Non-pigmented ciliary epithelial cell (primary cell): ENCODE measurements at regions not wholly inside any gene's neighbourhood (a gene's known extent, or its start where the extent isn't known, plus 50 kb on each side); places are given as distances from the start of the nearest gene placed in this dataset.

Experiments
- DNase-seq: peaks from one replicate; pipeline ENCODE4 v3.0.0-alpha.2; 2010; ENCODE audit warnings: low read depth

DNA sequence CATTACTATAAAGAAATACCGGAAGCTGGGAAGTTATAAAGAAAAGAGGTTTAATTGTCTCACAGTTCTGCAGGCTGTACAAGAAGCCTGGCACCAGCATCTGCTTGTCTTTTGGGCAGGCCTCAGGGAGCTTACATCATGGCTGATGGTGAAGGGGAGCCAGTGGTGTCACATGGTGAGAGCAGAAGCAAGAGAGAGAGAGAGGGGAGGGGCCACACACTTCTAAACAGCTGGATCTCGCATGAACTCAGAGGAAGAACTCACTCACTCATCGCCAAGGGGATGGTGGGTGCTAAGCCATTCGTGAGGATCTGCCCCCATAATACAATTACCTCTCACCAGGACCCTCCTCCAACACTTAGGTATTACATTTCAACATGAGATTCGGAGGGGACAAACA lies 51.8 kb upstream of the ANKRD34C start:
- DNase-seq: no peak

DNA sequence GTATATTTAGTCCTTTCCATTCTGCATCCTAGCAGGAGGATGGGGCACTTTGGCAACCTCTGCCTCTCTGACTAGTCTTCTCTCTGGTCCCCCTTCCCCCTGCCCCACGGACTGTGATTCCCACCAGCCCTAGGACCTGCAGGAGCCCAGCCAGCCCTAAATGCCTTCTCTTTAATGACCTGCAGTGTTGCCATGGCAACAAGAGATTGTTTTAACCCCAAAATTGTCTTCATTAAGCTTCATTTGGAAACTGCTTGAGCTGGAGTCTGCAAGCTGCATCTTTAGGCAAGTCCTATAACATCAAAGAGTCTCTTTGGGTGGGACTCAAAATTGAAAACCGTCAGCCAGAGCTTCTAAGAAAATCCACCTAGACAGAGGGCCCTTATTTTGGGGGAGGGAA lies 59.7 kb upstream of the ANKRD34C start:
- DNase-seq: no peak

DNA sequence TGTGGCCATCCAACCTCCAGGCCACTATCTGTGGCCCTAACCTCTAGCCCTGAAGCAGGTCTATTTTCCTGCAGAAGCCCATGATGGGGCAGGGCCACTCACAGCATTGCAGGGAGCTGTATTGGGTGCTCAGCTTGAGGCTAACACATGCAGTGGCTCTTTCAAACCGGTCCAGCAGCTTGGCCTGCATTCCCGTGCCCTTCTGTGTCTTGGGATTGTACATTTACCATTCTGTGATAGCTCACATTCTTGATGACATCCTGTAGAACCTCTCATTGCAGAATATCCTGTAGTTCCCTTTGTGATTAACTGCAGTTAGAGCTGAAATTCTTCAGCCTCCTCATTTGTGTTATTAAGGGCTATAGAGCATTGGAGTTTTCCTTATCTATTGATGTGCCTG lies 60.8 kb upstream of the ANKRD34C start:
- DNase-seq: no peak

DNA sequence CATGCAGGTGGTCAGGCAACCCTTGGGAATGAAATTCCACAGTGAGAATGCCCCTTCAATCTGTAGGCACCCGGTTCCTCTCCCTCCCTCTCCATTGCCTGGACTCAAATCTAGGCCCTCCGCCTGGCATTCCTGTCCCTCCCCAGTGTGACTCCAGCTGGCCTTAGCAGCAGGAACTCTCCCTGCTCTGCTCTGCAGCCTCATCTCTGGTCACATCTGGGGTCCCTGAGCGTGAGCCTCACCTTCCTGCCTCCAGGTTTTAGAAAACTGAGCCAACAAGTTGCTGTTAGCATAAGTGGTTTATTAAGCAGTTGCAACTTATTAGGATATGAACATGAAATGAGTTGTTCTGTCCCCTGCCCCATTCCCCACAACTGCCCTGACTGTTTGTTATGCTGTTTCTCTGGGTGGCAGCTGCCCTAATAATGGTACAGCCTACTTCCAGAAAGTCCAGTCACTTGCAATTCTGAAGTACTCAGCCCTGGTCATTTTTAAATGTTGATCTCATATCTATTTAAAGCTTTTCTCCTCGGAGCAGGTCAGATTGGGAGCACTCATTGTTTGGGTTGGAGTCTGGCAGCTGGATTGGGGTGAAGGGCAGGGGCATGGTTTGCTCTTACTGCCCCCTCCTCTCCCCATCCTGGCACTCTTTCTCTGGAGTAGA lies 63.0 kb upstream of the ANKRD34C start:
- no peak for DNase-seq

DNA sequence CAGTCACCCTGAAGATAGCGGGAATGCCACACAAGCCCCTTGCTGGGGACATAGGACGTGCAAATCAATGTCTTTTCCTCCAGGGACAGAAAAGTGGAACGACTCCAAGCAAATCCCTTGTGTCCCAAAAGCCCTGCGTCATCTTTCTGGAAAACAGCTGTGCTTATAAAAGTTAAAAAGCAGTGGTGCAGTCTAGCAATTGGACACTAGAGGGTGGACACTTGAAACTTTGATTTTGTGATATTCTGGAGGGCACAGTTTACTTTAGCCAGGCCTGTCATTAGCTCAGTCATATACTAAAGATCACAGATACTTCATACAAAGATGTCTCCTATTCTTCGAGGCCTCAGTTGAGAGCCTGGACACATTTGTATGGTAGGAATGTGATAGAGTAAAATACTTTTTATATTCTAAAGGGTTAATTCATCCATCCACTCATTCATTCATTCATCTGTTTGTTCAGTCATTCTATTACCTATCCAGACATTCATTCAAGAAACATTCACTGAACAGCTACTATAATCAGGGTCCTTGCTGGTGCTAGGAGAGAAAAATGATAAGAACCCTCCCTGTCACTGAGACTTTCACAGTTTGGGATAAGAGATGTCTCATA lies 63.8 kb upstream of the ANKRD34C start:
- DNase-seq: no peak

DNA sequence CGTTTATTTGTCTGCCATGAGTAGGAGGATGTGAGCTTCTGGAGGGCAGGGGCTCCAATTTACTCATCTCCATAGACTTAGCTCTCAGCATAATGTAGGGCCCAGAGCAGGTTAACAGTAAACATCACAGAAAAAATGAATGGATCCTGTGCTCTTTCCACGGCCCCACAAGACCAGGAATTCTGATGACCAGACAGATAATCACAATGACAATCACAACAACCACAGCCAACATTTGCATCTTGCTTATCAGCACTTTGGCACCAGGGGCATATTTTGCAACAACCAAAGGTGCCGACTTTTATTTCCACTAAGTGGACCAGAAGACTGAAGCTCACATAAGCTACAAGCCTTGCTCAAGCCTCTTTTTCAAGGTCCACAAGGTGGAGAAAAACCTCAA lies 68.9 kb upstream of the ANKRD34C start:
- DNase-seq: no peak

DNA sequence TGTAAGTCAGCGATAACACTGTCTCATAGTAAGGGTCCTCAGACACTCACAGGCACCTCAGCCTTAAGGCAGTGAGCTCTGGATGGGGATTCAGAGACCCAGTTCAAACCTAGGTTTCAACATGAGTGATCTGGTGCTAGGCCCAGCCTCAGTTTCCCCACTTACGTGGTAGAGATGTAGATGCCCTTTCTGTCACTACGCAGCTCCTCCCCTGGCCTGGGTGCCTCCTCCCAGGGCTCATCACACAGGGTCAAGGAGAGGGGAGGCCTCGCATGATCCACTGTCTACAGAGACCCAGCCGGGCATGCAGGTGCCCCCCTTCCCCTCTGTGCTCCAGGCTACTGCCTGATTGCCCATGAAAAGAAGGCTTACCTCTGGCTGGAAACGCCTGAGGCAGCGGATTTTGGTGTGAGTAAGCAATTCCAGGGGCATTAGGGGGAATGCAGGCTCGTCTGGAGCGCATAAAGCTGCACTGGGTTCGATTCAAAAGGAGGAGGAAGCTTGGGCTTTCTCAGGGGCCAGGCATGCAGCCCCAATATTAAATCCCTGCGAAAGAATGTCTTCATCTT lies 69.8 kb upstream of the ANKRD34C start:
- no peak for DNase-seq

DNA sequence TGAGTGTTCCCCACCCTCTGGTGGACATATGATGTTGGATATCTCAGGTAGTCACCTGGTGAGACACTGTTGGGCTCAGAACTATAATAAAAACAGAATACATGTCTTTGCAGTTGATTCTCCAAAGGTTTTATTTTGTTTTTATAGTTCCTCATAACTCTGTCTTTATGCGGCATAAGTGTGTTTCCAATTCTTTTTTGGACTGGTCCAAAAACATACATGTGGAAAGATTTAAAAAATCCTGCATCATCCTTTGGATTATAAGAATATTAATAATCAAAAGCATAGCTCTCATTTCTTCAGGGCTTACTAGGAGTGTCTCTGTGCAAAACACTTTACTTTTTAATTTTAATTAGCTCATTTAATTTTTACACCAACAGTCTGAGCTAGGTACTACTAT lies 71.0 kb upstream of the ANKRD34C start:
- no peak for DNase-seq

DNA sequence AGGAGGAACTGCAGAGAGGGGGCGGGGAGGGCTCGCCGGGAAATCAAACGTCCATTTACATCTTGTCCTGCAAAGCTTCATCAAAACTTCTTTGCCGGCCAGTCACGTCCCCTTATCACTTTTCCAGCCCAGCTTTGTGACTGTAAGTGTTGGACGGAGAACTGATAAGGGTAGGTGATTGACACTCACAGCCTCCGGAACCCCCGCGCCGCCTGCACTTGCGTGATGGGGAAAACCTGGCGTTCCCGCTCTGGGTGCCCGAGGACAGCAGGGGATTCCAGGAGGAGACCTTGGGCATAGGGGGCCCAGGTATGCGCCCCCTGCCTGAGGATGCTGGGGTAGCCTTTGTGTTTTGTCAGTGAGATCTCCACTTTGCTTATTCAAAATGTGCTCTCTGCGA lies 72.8 kb upstream of the ANKRD34C start:
- DNase-seq: no peak

DNA sequence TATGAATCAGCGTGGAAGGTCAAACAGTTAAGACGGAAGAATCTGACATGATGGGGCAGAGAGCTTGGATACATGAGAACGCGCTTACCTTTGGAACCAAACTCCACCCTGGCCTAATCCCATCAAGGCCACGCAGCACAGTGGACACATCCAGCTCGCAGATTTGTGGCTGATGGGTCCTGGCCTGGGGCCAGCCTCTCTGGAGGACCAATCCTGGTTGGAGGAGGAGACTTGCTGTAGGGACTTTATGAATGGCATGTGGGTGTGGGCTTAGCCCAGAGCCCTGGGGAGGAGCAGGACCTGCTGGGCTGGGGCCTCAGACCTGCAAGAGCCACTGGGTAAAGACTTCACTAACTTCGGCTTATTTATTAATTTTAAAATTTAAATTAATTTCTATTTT lies 73.4 kb upstream of the ANKRD34C start:
- no peak for DNase-seq

DNA sequence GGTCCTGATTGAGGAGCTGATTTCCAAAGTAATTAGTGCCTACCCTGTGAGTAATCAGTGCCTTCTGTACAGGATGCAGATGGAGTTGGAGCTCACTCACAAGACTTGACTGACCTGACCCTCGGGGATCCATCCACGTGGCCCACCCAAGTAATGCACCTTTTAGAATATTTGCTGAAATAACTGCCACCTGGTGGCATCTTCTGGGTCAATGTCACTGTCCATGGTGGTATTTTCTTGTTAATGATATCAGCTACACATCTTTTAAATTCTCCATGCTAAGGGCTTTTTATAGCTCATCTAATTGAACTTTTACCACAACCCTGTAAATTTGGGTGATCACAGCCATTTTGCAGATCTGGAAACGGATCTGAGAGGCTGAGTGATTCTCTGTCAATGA lies 74.3 kb upstream of the ANKRD34C start:
- DNase-seq: no peak

DNA sequence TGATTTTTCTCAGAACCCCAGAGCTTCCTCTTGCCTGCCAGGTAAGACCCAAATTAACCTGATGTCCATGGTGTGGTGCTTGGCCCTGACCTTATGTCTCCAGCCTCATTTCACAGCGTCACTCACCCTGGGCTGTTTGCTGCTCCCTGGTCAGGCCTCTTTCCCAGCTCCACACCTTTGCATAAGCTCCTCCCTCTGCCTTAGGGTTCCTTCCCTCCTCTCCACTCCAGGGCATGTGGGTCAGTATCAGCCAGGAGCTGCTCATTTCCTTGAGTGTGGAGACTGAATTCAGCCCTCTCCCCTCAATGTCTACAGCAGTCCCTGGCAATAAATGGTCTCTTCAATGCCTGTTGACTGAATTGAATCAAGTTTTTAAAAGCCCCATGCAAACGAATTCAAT lies 75.6 kb upstream of the ANKRD34C start:
- no peak for DNase-seq

DNA sequence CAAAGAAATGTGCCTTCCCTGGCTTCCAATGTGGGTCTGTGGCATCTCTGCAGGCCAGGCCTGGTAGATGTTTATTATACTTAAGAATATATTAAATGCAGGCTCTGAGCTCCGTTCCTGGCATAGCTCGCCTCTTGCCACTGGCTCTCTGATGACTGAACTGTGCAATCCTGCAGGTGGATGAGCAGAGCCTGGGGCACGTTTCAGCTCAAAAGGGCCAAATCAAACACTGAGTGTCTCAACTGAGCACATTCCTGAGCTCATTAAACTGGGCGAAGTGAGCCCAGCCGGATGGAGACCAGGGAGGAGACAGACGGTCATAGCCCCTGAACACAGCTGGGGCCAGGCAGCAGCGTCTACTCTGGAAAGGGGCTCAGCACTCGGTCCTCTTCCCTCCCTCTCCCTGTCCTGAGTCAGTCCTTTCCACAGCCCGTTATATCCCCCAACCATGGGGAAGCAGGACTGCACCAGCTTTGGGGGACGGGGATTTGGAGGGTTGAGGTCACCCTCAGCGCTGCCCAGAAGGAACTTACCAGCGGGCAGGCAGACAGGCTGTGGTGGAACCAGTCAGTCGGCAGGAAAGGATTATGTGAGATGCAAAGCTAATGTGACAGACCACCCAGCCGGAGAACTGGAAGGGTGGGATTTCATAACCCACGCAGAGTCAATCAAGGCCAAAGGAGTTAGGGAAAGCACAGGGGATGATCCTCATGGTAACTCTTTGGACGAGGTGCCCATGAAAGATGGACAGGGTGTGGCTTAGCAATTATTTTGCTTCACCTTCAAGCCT lies 77.4 kb upstream of the ANKRD34C start:
- no peak for DNase-seq

DNA sequence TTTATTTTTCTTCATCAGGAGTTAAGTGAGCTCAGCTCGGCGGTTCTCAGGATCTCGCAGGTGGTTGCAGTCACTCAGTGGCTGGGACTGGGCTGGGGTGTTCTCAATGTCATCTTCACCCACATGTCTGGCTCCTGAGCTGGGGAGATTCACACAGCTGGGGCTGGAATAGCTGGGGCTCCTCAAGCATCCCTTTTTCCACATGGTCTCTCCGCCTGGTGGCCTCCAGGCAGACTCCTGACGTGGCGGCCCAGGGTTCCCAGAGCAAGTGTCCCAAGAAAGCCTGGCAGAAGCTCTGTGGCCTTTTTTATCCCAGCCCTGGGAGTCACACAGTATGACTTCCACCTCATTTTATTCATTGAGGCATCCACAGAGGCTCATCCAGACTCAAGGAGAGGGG lies 84.1 kb upstream of the ANKRD34C start:
- DNase-seq: no peak

DNA sequence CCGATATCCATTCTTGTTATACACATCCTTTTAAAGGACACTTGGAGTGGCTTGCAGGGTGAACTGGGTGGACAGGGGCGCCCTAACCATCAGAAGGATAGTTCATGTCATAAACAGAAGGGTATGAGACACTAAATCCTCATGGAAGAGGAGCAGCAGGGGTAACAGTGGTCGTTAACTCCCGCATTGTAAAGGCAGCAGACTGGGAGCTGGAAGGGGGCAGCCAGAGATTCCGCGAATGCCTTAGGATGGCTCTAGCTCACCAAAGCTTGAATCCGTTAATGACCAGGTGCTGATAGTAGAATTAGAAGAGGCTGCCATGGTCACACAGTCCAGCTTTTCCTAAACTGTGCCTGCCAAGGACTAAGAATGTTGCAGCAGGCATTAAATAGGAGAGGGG lies 85.2 kb upstream of the ANKRD34C start:
- DNase-seq: no peak

DNA sequence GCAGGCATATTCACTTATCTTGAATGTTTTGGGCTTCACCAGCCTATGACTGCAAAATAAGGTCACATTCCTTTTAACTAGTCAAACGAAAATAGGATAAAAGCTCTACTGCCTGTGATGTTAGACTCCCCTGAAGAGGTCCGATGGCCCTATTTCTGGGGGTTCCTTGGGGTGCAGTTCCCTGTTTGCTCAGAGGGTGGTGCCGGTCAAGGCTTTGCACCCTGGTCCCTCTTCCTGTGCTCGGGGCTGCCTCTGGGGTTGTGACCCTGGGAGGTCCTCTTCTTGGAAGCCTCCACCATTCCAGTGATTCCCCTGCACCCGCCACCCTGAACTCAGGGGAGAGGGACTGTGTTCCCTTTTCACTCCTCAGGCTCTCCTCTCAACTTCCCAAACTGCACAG lies 86.7 kb upstream of the ANKRD34C start:
- DNase-seq: no peak

DNA sequence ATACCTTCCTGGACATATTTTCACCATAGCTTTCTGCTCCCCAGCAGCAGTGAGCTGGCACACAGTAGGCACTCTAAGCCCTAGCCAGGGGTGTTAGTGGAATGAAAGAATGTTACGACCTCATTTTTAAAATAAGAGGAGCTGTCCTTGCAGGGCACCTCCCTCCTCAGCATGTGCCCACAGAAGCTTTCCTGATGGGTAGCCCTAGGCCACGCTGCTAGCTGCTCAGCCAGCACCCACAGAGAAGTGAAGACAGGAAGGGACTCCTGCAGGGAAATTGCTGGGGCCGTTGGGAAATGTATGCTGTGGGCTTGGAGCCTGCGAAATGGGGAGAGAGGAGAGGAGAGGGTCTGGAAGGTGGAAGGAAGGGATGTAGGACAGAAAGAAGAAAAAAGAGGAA lies 87.3 kb upstream of the ANKRD34C start:
- DNase-seq: no peak

DNA sequence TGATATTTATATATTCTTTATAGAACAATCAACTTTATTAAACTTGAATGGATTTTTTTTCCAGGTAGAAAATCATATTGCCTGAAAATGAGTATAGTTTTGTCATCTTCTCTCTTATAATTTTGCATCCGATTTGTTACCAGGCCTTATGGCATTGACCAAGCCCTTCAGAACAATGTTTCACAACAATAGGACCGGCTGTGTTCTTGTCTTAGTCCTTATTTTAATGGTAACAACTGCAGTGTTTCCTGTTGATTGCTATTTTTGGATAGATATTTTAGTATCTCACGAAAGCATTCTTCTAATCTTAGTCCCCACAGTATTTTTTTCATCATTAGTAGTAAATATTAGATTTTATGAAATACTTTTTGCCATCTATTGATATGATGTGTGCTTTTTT lies 88.1 kb upstream of the ANKRD34C start:
- DNase-seq: no peak

DNA sequence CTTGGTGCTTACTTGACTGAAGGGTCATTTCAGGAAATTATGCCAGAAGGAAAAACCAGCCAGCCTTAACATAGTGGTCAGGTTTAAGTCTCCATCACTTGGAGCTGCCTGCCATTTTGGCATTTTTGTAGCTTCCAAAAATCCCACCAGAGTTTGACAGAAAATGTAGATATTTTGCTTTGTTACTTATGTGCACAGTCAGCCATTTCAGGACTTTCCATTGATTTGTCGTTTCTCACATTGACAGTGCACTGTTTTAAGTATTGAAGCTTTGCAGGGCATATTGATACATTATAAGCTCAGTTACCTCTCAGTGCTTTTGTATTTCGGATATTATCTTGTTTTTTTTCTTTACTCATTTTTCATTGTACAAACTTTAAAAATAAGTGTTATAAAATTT lies 89.0 kb upstream of the ANKRD34C start:
- DNase-seq: no peak

DNA sequence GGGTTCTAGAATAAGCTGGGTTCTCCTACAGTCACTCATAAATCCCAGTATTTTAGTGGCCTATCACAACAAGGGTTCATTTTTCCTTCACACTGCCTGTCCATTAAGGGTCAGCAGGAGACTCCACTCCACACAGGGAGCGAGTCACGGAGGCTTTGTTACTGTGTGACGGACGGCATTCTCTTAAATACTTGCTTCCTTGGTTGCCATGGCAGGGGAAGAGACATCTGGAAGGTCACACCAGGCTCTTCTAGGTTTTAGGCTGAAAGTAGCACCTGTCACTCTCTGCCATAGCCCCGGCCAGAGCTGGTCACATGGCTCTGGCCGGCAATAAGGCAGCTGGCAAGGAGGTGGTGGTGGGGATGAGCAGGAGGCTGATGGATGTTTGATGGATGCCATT lies 89.4 kb upstream of the ANKRD34C start:
- no peak for DNase-seq

DNA sequence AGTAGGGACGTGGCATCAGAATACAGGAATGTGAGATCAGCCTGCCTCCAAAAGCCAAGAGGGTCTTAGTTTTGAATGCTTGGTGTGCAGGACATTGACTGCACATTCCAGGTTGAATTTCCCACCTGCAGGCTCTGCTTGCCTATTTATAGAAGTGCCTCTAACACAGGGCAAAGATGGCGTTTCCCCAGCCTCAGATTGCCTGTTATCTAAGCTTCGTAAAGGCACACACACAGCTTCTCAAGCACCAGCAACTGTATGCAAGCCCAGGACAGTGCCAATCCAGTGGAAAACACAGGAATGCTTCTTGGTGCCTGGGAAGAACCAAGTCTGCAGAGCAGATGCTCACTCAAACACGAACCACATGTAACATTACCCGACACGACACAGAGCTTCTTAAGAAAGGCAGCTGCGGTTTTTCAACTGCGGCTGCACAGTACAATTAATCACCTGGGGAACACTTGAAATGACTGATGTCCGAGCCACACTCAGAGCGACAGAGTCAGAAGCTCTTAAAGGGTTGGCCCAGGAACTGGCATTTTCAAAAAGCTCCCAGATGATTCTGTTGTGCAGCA lies 90.0 kb upstream of the ANKRD34C start:
- DNase-seq: no peak

DNA sequence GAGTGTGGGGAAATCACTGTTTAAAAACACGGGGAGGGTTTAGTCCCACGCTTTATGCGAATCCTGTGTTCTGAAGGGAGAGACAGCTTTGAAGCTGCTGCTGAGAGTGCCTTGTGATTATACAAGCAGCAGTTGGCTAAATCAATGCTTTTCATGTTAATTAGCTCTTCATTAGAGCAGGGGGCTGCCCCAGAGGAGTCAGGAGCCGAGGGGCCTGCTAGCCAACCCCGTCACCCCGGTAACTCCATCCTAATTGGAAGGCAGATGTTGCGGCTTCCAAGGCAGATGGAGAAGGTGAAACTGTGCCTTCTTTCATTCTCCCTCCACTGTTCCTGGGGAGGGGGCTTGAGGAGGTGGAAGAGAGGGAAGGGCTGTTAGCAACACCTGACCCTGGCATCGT lies 92.4 kb upstream of the ANKRD34C start:
- no peak for DNase-seq

DNA sequence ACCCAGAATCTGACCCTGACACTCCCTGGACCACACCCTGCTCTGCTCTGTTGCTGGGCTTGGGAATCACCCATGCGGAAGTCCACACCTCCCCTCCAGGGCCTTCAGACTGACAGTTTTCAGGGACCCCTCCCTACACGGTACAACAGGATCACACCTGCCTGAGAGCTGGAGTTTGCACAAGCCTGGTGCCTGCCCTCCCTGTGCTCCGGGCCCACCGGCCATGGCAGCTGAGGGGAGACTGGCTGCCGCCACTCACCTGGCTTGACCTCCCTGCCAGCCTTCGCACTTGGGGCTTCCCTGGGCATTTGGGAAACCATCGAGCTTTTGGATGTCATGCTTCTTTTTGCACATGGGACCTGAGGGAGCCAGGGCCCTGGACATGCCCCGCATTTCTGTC lies 95.9 kb upstream of the ANKRD34C start:
- no peak for DNase-seq
